HG02870 (cell line): ENCODE measurements at regions not wholly inside any gene's neighbourhood (a gene's known extent, or its start where the extent isn't known, plus 50 kb on each side); places are given as distances from the start of the nearest gene placed in this dataset.
"Not testable (repeated sequence)": the region's sequence is repeated elsewhere in the genome, so short reads cannot be mapped to it uniquely, and the experiment has no call there.

ENCODE experiments used
- ATAC-seq: cut with Tn5 transposase; IDR thresholded peaks from one replicate; pipeline ENCODE4 v1.9.1; 2021; ENCODE audit warnings: mild to moderate bottlenecking, moderate library complexity; ENCODE audit not compliant: unreplicated experiment

GRCh38 chr2:142290931-142291330 is 160.1 kb upstream of the LRP1B start:
- no peak for ATAC-seq

DNA sequence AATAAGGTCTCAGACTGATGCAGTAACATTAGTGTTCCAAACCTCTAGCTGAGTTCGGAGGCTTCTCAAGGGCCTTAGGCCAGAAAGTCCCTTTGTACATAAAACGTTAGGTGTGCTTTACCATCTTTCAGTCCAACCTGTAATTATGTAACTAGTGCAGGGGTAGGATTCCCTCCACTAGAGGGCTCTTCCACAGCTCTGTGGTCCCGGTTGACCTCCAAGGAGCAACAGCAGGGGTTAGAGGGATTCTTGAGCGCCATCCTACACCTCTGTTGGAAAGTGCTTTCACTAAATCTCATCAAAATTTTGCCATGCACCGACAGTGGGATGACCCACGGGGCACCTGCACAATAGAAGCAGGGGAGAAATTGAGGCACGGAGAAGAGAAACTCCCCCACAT is 155.8 kb upstream of the LRP1B start:
- ATAC-seq = no peak

DNA sequence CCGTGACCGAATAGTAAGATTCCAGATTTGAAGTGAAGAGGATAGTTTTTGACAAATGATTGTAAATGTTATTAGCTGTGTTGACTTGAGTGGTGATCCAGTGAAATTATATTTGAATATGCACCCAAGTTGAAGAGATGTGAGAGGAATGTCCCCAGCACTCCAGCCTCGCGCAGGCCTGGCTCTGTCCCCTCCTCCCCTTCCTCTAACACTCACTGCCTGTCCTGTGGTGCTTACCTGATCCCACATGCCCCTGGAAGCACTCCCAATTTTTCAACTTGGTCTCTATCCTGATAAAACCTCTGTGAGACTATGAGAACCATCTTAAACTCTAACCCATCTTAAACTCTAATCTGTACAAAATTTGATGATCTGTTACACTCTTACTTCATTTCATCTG is 154.7 kb upstream of the LRP1B start:
- ATAC-seq = no peak

DNA sequence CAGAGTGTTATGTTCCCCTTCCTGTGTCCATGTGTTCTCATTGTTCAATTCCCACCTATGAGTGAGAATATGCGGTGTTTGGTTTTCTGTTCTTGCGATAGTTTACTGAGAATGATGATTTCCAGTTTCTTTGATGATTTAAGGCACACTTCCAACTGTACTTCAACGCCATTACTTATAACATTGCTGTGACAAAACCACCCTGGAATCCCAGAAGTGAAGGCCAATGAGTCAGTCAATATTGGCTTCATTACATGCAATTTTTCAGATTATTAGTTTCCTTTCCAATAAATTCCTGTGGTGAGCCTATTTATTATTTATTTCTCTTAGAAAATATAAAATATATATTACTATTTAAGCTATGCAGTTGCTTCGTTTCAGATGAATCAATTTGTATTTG is 153.5 kb upstream of the LRP1B start:
- not testable (repeated sequence) for ATAC-seq

DNA sequence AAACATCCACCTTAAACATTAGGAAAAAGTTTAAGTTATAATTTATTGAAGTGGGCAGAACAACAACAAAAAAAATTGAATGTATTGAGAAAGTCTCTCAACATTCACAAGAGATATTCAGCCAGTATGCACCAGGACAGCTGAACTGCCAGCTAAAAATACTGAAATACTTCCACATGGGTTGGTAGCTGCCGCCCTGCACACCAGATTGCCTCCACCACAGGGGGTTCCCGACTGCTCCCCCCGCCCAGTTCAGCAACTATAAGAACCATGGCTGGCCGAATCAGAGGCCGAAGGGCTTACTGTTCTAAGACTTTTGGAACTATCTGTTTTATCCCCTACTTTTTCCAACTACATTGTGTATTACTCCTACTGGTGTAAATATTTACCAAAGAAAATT is 150.0 kb upstream of the LRP1B start:
- ATAC-seq = no peak

- ATAC-seq = no peak
Measured at GRCh38 chr2:142270990-142271389, 140.2 kb upstream of the LRP1B start.

DNA sequence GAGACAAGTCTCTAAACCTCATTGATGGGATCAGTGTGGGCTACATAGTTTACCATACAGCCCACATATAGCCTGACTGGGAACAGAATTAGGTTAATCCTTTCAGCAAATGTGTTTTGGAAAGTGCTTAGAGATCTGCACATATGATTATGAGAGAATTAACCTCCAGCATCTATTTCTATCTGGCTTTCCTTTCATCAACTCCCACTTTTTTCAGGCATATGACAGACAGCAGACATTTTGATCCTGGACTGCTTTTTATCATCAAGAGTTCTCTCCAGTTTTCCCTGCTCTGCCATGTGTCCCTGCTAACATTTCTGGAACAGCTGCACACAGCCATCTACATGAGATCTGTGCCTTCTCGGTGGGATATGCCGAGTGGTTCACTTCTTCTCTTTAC is 139.5 kb upstream of the LRP1B start:
- ATAC-seq = no peak

DNA sequence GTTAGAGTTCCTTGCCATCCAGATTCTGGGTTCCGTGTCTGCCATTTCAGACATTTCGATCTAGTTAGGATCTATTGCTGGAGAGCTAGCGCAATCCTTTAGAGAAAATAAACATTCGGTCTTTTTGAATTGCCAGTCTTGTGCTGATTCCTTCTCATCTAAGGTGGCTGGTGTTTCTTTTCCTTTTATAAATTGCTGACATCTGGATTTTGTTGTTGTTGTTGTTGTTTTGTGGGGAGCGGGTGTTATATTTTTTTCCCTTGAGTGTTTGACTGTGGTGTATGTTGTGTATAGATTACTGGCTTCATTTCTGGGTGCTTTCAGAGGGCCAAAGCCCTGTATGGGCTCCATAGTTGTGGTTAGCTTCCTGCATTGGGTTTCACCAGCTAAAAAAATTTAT is 128.5 kb upstream of the LRP1B start:
- ATAC-seq = no peak

- no peak for ATAC-seq
Measured at GRCh38 chr2:142254031-142254430, 123.2 kb upstream of the LRP1B start.

- no peak for ATAC-seq
Measured at GRCh38 chr2:142241016-142241415, 110.2 kb upstream of the LRP1B start.

DNA sequence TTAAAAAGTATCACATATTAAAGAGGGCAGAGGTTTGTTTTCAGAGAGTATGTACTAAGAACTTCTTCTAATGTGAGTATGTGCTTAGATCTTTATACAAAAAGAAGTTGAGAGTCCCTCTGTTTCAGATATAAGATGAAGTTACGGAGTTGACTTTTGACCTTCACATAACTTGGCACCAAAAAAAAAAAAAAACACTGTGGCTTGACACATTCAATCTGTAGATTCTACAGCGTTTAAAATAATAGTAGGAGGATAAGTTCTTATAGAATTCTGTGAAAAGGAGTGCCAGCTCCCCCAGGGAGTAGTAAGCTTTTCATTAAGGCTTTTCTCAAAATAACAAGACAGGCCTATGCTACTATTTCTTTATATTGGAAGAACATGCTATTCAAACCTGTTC is 105.4 kb upstream of the LRP1B start:
- ATAC-seq = no peak

- no peak for ATAC-seq
Measured at GRCh38 chr2:142234741-142235140, 103.9 kb upstream of the LRP1B start.

- ATAC-seq = no peak
Measured at GRCh38 chr2:142223309-142223708, 92.5 kb upstream of the LRP1B start.

- no peak for ATAC-seq
Measured at GRCh38 chr2:142222715-142223114, 91.9 kb upstream of the LRP1B start.

GRCh38 chr2:142220901-142221300 is 90.1 kb upstream of the LRP1B start:
- no peak for ATAC-seq

DNA sequence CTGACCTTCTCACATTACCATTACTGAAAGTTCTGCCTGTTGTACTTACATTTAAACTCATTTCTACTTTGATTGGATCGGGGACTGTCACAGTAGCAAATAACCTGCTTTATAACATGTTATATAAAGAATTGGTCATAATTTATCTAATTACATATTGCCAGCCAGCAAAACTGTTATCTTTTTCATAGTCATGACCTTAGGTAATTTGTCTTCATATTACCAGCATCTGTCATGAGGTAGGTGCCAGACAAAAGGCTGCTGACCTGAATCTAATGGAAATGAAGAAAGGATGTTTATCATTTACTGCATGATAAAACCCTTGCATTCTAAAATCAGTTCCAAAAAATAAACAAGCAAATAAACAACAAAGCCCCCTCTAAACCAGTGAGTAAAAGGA is 89.4 kb upstream of the LRP1B start:
- no peak for ATAC-seq

GRCh38 chr2:142218471-142218870 is 87.7 kb upstream of the LRP1B start:
- ATAC-seq = no peak

GRCh38 chr2:142217804-142218203 is 87.0 kb upstream of the LRP1B start:
- ATAC-seq = no peak

GRCh38 chr2:142200062-142200461 is 69.2 kb upstream of the LRP1B start:
- ATAC-seq = no peak

DNA sequence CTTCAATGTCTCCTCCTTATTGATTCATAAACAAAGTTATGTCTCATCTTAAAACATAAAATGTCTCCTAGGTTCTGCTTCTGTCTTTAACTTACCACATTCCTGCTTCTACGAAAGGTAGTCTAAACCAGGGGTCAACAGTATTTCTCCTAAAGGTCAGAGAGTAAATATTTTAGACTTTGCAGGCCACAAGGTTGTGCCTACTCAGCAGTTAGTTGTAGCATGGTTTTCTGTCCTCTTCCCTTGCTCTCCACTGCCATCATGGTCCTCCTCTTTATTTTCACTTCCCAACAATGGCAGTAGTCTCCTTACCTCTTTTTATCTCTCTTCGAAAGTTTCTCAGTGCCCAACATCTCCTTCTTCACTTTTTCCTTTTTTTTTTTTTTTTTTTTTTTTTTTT is 68.3 kb upstream of the LRP1B start:
- ATAC-seq = no peak

- no peak for ATAC-seq
Measured at GRCh38 chr2:142190805-142191204, 60.0 kb upstream of the LRP1B start.

- ATAC-seq = no peak
Measured at GRCh38 chr2:142189501-142189900, 58.7 kb upstream of the LRP1B start.

DNA sequence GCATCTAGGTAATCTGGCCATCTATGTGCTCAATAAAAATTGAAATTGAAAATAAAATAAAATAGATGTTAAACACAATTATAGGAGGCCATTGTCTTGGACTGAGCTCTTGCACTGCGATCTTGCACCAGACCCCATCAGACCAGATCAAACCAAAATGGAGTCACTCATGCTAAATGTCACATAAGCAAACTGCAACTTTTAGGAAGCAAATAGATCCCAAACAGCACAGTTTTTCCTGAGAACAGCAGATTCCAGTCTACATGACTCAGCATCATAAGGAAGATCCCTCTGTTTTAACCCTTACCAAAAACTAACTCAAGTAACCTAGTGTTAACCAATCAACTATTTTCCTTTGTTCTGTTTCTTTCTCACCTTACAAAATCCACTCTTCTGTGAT is 57.7 kb upstream of the LRP1B start:
- no peak for ATAC-seq
